B cell (primary cell): ENCODE measurements at regions not wholly inside any gene's neighbourhood (a gene's known extent, or its start where the extent isn't known, plus 50 kb on each side); places are given as distances from the start of the nearest gene placed in this dataset.

Experiments used
- ATAC-seq: fragments of 200-7000 bp; cut with Tn5 transposase; one replicate; pipeline ENCODE4 v1.10.0; 2021; ENCODE audit warnings: low read depth, mild to moderate bottlenecking, moderate number of reproducible peaks, moderate library complexity
- CTCF ChIA-PET: fragments of 350-600 bp; sonication (Branson Sonifier 250); formaldehyde crosslinking; loops from one replicate; lab custom pipeline; 2021; ENCODE audit warnings: antibody characterized with exemption, inconsistent platforms; lab: Charles Lee
- POLR2A ChIA-PET: fragments of 350-600 bp; sonication (Branson Sonifier 250); formaldehyde crosslinking; loops from one replicate; lab custom pipeline; 2021; ENCODE audit warnings: antibody characterized with exemption; lab: Charles Lee
- DNase-seq: peaks from one replicate; pipeline ENCODE4 v3.0.0; 2013
- H2AFZ ChIP-seq: 2 replicates; pipeline ENCODE4 v1.6.1; 2012; ENCODE audit warnings: mild to moderate bottlenecking, low read depth, low read length; ENCODE audit not compliant: insufficient read depth, poor library complexity, severe bottlenecking
- H3K27ac ChIP-seq, 2 donors: 1 replicate in 1 of 2; 2 replicates in 1 of 2; pipeline ENCODE4 v1.5.1; 2012 to 2013; ENCODE audit warnings: low read length in 2 of 2, mild to moderate bottlenecking in 2 of 2, moderate library complexity in 1 of 2
- H3K27me3 ChIP-seq, 4 experiments: fragments of 200-600 bp in 1 of 4; sonication (generic) in 1 of 4; replicated peaks in 1 of 4; 1 replicate in 2 of 4; 2 replicates in 2 of 4; pipeline versions ENCODE4 v1.6.1 to v1.7.0; 2013 to 2016; ENCODE audit warnings: low read length in 3 of 4, mild to moderate bottlenecking in 2 of 4, mixed read lengths in 1 of 4, moderate library complexity in 1 of 4; ENCODE audit not compliant: insufficient read depth in 4 of 4, control insufficient read depth in 3 of 4; ENCODE audit errors: control extremely low read depth in 1 of 4
- H3K36me3 ChIP-seq, 2 experiments: replicated peaks in 1 of 2; 1 replicate in 1 of 2; 2 replicates in 1 of 2; pipeline versions ENCODE4 v1.6.1 to v1.7.1; 2013; ENCODE audit warnings: low read length in 1 of 2; ENCODE audit not compliant: insufficient read depth in 2 of 2, control insufficient read depth in 1 of 2; ENCODE audit errors: control extremely low read depth in 1 of 2, extremely low read depth in 1 of 2
- H3K4me1 ChIP-seq, 2 donors: fragments of 200-600 bp in 1 of 2; sonication (generic) in 1 of 2; 1 replicate in 1 of 2; 2 replicates in 1 of 2; pipeline versions ENCODE4 v1.5.1 to v1.6.1; 2013 to 2017; ENCODE audit warnings: low read length in 2 of 2; ENCODE audit not compliant: control insufficient read depth in 2 of 2, insufficient read depth in 2 of 2
- H3K4me2 ChIP-seq: replicated peaks from 2 replicates; pipeline ENCODE3; 2012; ENCODE audit warnings: mild to moderate bottlenecking, low read depth, low read length; ENCODE audit not compliant: poor library complexity, severe bottlenecking
- H3K4me3 ChIP-seq, 5 experiments: fragments of 200-600 bp in 1 of 5; sonication (generic) in 1 of 5; 1 replicate in 3 of 5; 2 replicates in 2 of 5; pipeline versions ENCODE4 v1.5.1 to v1.7.0; 2011 to 2016; ENCODE audit warnings: low read length in 4 of 5, mild to moderate bottlenecking in 4 of 5, low read depth in 2 of 5, control low read depth in 1 of 5, moderate library complexity in 1 of 5; ENCODE audit not compliant: insufficient read depth in 1 of 5; ENCODE audit errors: control extremely low read depth in 1 of 5, extremely low read depth in 1 of 5
- H3K79me2 ChIP-seq: fragments of 200-600 bp; sonication (generic); one replicate; pipeline ENCODE4 v1.6.0; 2016; ENCODE audit warnings: low read length; ENCODE audit not compliant: control insufficient read depth, insufficient read depth
- H3K9ac ChIP-seq: fragments of 200-600 bp; sonication (generic); 2 replicates; pipeline ENCODE4 v1.6.1; 2017; ENCODE audit warnings: mild to moderate bottlenecking, low read length, moderate library complexity
- H3K9me3 ChIP-seq, 3 donors: one replicate each; pipeline versions ENCODE4 v1.6.1 to v1.7.1; 2013; ENCODE audit warnings: low read length in 2 of 3; ENCODE audit not compliant: control insufficient read depth in 2 of 3, insufficient read depth in 1 of 3; ENCODE audit errors: control extremely low read depth in 1 of 3
- H4K20me1 ChIP-seq: 2 replicates; pipeline ENCODE4 v1.6.0; 2012; ENCODE audit warnings: mild to moderate bottlenecking, low read length; ENCODE audit not compliant: insufficient read depth, control insufficient read depth, poor library complexity, severe bottlenecking
- H3K27ac Mint-ChIP-seq: one replicate; pipeline ENCODE4 v1.8.0; 2021; ENCODE audit warnings: mixed read lengths
- H3K27me3 Mint-ChIP-seq: one replicate; pipeline ENCODE4 v1.8.0; 2021; ENCODE audit warnings: mixed read lengths
- H3K4me1 Mint-ChIP-seq: one replicate; pipeline ENCODE4 v1.8.0; 2021; ENCODE audit warnings: mixed read lengths
- H3K4me3 Mint-ChIP-seq: one replicate; pipeline ENCODE4 v1.8.0; 2021; ENCODE audit warnings: mixed read lengths
- H3K9me3 Mint-ChIP-seq: one replicate; pipeline ENCODE4 v1.8.0; 2022; ENCODE audit warnings: mixed read lengths; ENCODE audit not compliant: insufficient read depth
- EZH2 ChIP-seq: IDR thresholded peaks from 2 replicates; pipeline ENCODE4 v1.6.1; 2012; ENCODE audit warnings: borderline replicate concordance, low read depth, mild to moderate bottlenecking, moderate library complexity, low read length; ENCODE audit not compliant: insufficient read depth, poor library complexity, severe bottlenecking
- WGBS: methylation state at CpG from one replicate; pipeline ENCODE4 v1.1.5; 2013; ENCODE audit warnings: missing lambda C conversion rate; ENCODE audit not compliant: insufficient coverage; 5-methylcytosine and 5-hydroxymethylcytosine counted together
- intact Hi-C: fragments of 100-400 bp; cut with micrococcal nuclease; formaldehyde crosslinking; loops from one replicate; pipeline ENCODE4 v1.10.0; 2022
- TF ChIP-seq, protein P1 (sequence below): fragments of 200-600 bp; IDR thresholded peaks from one replicate; pipeline ENCODE4 v1.8.0; 2022; ENCODE audit warnings: antibody characterized with exemption, mild to moderate bottlenecking

DNA sequence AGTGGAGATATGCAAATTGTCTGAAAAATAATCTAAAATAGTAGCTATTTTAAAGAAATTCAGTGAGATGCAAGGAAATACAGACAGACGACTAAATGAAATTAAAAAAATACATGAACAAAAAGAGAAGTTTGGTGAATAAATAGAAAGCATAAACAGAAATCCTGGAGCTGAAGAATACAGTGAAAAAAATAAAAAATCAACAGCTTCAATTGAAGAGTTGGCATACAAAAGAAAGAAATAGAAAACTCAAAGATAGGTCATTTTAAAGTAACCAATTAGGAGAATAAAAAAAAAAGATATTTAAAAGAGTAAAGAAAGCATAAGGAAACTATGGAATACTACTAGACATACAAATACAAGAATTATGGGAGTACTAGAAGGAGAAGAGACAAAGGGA lies 2191.5 kb upstream of the PCDH20 start:
- no peak overlapping the region for H3K9ac ChIP-seq
- no peaks in the 10 kb centered on the region for H3K27me3 Mint-ChIP-seq
- CTCF ChIA-PET: no interaction called here
- H3K9me3 ChIP-seq: peaks cover 2 to 9% (median 5%) of the 10 kb centered on the region in 3 donors
- POLR2A ChIA-PET: no interaction called here
- peaks cover 19% of the 10 kb centered on the region for H3K9me3 Mint-ChIP-seq
- H2AFZ ChIP-seq: no peak overlapping the region
- no CpG with 5 or more reads among the region's 1 CpG for WGBS
- no peaks in the 10 kb centered on the region for H3K79me2 ChIP-seq
- H3K27ac ChIP-seq: no peak overlapping the region
- no peaks in the 10 kb centered on the region for H3K36me3 ChIP-seq
- intact Hi-C loops: no loop called here
- no peaks in the 10 kb centered on the region for H3K27me3 ChIP-seq
- no peak overlapping the region for H3K4me2 ChIP-seq
- H3K4me1 Mint-ChIP-seq: no peaks in the 10 kb centered on the region
- no peaks in the 10 kb centered on the region for H3K4me1 ChIP-seq
- H3K4me3 Mint-ChIP-seq: no peak overlapping the region
- no peak for ATAC-seq
- no peak for TF ChIP-seq EZH2
- TF ChIP-seq, protein P1, sequence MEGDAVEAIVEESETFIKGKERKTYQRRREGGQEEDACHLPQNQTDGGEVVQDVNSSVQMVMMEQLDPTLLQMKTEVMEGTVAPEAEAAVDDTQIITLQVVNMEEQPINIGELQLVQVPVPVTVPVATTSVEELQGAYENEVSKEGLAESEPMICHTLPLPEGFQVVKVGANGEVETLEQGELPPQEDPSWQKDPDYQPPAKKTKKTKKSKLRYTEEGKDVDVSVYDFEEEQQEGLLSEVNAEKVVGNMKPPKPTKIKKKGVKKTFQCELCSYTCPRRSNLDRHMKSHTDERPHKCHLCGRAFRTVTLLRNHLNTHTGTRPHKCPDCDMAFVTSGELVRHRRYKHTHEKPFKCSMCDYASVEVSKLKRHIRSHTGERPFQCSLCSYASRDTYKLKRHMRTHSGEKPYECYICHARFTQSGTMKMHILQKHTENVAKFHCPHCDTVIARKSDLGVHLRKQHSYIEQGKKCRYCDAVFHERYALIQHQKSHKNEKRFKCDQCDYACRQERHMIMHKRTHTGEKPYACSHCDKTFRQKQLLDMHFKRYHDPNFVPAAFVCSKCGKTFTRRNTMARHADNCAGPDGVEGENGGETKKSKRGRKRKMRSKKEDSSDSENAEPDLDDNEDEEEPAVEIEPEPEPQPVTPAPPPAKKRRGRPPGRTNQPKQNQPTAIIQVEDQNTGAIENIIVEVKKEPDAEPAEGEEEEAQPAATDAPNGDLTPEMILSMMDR: no peak
- no peak for DNase-seq
- H4K20me1 ChIP-seq: no peaks in the 10 kb centered on the region
- no peak overlapping the region for H3K4me3 ChIP-seq
- H3K27ac Mint-ChIP-seq: no peak overlapping the region

DNA sequence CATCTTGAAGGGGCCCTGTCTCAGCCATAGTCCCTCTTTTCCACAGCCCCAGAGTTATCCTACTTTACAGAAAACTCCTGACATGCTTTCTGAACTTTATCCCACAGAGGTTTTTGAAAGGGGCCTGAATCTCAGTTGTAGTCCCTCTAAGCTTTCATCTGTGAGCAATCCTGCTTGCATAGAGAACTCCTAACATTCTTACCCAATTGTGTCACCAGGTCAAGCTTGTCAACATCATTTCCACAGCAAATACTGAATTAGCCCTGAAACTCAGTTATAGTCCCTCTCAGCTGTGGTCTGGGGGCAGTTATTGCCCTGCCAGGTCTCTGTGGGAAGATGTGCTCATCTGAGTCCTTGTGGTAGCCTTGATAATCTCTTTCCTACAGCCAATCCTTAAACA lies 2190.3 kb upstream of the PCDH20 start:
- no peaks in the 10 kb centered on the region for H3K4me1 Mint-ChIP-seq
- Histone ChIP-seq H3K36me3 (no peaks in the 10 kb centered on the region), H4K20me1 (no peaks in the 10 kb centered on the region), H3K9me3 (peaks cover 2 to 9% (median 5%) of the 10 kb centered on the region in 3 donors), H3K4me3 (no peak overlapping the region), H2AFZ (no peak overlapping the region), H3K27ac (no peak overlapping the region), H3K27me3 (no peaks in the 10 kb centered on the region), H3K4me2 (no peak overlapping the region), H3K4me1 (no peaks in the 10 kb centered on the region), H3K79me2 (no peaks in the 10 kb centered on the region), H3K9ac (no peak overlapping the region)
- H3K4me3 Mint-ChIP-seq: no peak overlapping the region
- DNase-seq: no peak
- no peak for TF ChIP-seq EZH2
- TF ChIP-seq, protein P1: no peak
- H3K27me3 Mint-ChIP-seq: no peaks in the 10 kb centered on the region
- ATAC-seq: no peak
- H3K27ac Mint-ChIP-seq: no peak overlapping the region
- ChIA-PET CTCF (no interaction called here), POLR2A (no interaction called here)
- H3K9me3 Mint-ChIP-seq: peaks cover 17% of the 10 kb centered on the region
- intact Hi-C loops: no loop called here
